ES-I3 (cell line): ENCODE measurements at regions not wholly inside any gene's neighbourhood (a gene's known extent, or its start where the extent isn't known, plus 50 kb on each side); places are given as distances from the start of the nearest gene placed in this dataset.

Experiments used
- H3K36me3 ChIP-seq: 2 replicates; pipeline ENCODE4 v1.6.1; 2013; ENCODE audit warnings: mild to moderate bottlenecking, low read length, control low read depth, moderate library complexity; ENCODE audit not compliant: insufficient read depth
- H3K4me1 ChIP-seq: 2 replicates; pipeline ENCODE4 v1.6.1; 2013; ENCODE audit warnings: mild to moderate bottlenecking, control low read depth, low read length; ENCODE audit not compliant: insufficient read depth
- H3K9ac ChIP-seq: 2 replicates; pipeline ENCODE4 v1.6.1; 2013; ENCODE audit warnings: low read depth, mild to moderate bottlenecking, low read length, moderate library complexity
- H3K9me3 ChIP-seq: 2 replicates; pipeline ENCODE4 v1.6.1; 2013; ENCODE audit warnings: mild to moderate bottlenecking, low read length, moderate library complexity; ENCODE audit not compliant: control insufficient read depth, insufficient read depth

- no peaks in the 10 kb centered on the region for H3K36me3 ChIP-seq
- no peak overlapping the region for H3K9ac ChIP-seq
- H3K9me3 ChIP-seq = no peaks in the 10 kb centered on the region; the same call in 1 of the 2 replicates
- H3K4me1 ChIP-seq = no peaks in the 10 kb centered on the region
These were observed 1695.7 kb upstream of the SPRY2 start for GRCh38 chr13:82036602-82037001.

DNA sequence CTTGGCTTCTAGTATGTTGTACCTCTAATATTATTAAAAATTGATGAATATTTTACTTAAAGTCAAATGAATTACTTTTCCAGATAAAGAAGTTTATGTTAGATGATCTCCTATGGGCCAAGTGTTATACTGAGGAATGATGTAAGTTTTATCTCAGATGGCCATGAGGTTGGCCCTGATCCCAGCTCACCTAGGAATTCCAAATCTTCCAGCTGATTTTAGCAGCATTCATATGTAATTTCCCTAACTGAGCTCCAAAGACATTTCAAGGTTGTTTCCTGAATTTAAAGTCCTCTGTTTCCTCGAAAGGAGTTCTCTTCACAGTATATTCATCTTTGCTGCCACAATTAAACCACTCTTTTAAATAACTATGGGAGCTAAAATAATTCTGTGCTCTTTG is 1670.4 kb upstream of the SPRY2 start:
- H3K9ac ChIP-seq = no peak overlapping the region
- H3K36me3 ChIP-seq = no peaks in the 10 kb centered on the region
- H3K4me1 ChIP-seq = peaks cover 19% of the 10 kb centered on the region
- no peaks in the 10 kb centered on the region for H3K9me3 ChIP-seq

- peaks cover 19% of the 10 kb centered on the region for H3K4me1 ChIP-seq
- no peaks in the 10 kb centered on the region for H3K9me3 ChIP-seq
- no peaks in the 10 kb centered on the region for H3K36me3 ChIP-seq
- H3K9ac ChIP-seq = no peak overlapping the region
These were observed 1669.9 kb upstream of the SPRY2 start for GRCh38 chr13:82010780-82011179.

DNA sequence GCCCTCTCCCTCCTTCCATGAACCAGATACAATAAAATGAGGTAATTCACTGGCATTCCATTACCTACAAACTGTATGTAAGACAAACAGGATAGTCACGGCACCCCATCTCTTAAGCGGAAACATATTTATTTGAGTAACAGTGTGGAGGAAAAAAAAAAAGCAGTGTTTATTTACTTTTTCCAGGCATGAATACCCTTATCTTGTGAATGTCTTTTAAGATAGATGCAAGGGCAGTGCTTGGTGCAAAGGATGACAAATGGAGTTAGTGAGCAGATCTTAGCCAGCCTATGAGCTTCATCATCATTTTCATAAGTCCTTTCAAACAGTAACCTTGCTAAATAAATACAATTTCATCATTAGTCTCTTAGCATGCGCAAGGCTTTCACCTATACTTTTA is 1661.8 kb upstream of the SPRY2 start:
- Histone ChIP-seq H3K4me1 (no peaks in the 10 kb centered on the region), H3K9me3 (no peaks in the 10 kb centered on the region), H3K9ac (no peak overlapping the region), H3K36me3 (no peaks in the 10 kb centered on the region)

DNA sequence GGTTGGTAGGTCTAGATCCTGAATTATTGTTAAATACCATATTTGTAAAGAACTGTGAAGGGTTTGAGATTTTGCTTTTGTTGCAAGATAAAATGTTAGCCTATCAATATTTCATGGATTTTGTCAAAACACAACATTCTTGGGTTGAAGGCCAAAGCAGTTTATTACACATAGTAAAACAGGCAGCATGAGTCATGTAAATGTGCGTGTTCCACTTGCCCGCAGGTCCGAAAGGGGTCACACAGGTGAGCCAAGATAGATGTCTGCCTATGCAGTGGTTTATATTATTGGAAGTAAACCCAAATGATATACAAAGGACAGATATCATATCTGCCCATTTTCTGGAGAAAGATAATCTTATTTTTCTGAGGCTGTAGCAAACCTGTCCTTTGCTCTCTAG is 1654.4 kb upstream of the SPRY2 start:
- Histone ChIP-seq H3K9me3 (no peaks in the 10 kb centered on the region), H3K4me1 (peaks cover 15% of the 10 kb centered on the region; the same call in 1 of the 2 replicates), H3K9ac (no peak overlapping the region), H3K36me3 (no peaks in the 10 kb centered on the region)

- Histone ChIP-seq H3K9ac (no peak overlapping the region), H3K4me1 (peaks cover 40% of the 10 kb centered on the region), H3K36me3 (no peaks in the 10 kb centered on the region), H3K9me3 (no peaks in the 10 kb centered on the region)
These were observed 1649.7 kb upstream of the SPRY2 start for GRCh38 chr13:81990652-81991051.

DNA sequence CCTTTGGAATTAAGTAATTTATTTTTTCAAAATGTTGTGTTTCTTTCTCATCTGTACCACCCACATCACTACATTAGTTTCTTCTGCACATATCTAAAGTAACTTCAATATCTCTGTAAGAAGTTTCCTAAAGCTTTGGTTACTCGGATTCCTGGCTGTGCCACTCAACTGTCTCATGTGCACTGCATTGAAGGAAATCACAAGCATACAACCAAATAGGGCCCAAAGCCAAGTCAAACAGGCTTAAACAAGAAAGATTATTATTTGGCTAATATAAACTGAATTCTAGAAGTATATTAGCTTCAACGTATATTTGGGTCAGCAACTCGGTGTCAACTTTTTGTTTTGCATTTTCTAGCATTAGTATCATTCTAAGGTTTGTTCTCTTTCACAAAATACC is 1647.6 kb upstream of the SPRY2 start:
- Histone ChIP-seq H3K9ac (no peak overlapping the region), H3K9me3 (no peaks in the 10 kb centered on the region), H3K36me3 (no peaks in the 10 kb centered on the region), H3K4me1 (peaks cover 35% of the 10 kb centered on the region)

DNA sequence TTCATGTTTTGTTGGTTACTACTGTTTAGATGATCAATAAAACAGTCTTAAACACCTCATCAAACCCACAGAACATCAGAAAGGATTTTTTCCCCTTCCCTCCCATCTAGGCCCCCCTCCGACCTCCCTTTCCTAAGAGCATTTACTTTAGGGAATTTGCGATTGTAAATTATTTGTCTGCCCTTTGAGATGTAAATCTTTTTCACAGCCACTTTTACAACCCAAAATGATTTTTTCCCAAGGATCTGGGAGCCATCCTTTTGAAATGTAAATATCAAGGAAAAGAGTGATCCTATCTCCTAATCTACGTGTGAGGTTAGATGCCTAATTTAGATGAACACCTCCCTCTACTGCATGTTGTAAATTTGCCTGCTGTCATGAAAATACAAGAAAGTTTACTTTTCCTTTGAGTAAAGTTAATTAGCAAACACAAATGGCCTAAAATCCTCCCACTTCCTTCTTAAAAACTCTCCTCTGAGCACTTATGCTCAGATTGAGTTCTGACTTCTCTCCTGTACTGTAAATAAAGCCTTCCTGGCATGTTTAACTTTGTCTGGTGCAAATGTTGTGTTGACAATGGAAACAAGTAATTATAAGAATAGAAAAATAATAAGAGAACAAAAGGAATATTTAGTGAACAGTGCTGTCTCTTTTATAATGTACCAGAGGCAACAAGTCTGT is 1646.9 kb upstream of the SPRY2 start:
- Histone ChIP-seq H3K9ac (no peak overlapping the region), H3K4me1 (peaks cover 35% of the 10 kb centered on the region), H3K9me3 (no peaks in the 10 kb centered on the region), H3K36me3 (no peaks in the 10 kb centered on the region)

GRCh38 chr13:81987159-81987558 is 1646.2 kb upstream of the SPRY2 start:
- no peaks in the 10 kb centered on the region for H3K36me3 ChIP-seq
- peaks cover 35% of the 10 kb centered on the region for H3K4me1 ChIP-seq
- no peaks in the 10 kb centered on the region for H3K9me3 ChIP-seq
- no peak overlapping the region for H3K9ac ChIP-seq

- Histone ChIP-seq H3K9ac (no peak overlapping the region), H3K9me3 (no peaks in the 10 kb centered on the region), H3K4me1 (peaks cover 34% of the 10 kb centered on the region), H3K36me3 (no peaks in the 10 kb centered on the region)
These were observed 1645.4 kb upstream of the SPRY2 start for GRCh38 chr13:81986308-81986707.

- no peaks in the 10 kb centered on the region for H3K4me1 ChIP-seq
- no peaks in the 10 kb centered on the region for H3K9me3 ChIP-seq
- no peaks in the 10 kb centered on the region for H3K36me3 ChIP-seq
- H3K9ac ChIP-seq = no peak overlapping the region
These were observed 1616.2 kb upstream of the SPRY2 start for GRCh38 chr13:81957121-81957520.

- peaks cover 10% of the 10 kb centered on the region for H3K4me1 ChIP-seq
- H3K9ac ChIP-seq = no peak overlapping the region
- no peaks in the 10 kb centered on the region for H3K36me3 ChIP-seq
- H3K9me3 ChIP-seq = no peaks in the 10 kb centered on the region
These were observed 1589.1 kb upstream of the SPRY2 start for GRCh38 chr13:81929988-81930387.

DNA sequence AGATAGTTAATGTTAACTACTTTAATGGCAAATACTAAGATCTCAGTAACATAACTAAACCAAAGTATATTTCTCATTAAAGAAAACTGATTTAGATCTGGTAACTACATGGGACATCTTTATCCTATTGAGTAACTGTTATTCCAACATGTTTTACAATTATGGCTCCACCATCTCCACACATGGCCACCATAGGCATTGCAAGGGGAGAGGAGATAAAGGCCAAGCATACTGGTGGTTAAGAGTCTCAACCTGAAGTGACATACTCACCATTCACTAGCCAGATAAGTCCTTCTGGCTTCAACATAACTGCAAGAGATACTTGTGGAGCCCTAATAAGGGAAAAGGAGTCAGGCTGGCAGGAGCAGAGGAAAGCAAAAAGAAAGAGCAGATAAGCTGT is 1586.4 kb upstream of the SPRY2 start:
- H3K9ac ChIP-seq = no peak overlapping the region
- H3K36me3 ChIP-seq = no peaks in the 10 kb centered on the region

DNA sequence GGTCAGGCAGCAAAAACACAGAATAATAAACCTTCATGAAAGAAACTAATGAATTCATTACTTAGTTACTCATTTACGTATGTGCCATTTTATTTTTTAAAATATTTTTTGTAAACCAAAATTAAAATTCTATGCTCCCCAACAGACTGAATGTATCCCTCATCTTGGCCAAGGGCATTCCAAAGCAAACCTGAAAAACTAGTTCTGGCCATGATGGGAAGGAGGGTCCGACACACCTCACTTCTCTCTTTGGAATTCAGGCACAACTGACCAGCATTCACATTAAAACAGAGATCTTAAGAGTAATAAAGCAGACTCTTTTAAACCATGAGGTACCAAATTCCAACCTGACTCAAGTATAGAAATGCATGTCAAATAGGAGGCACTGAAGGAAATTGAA is 1576.9 kb upstream of the SPRY2 start:
- Histone ChIP-seq H3K4me1 (no peaks in the 10 kb centered on the region), H3K9ac (no peak overlapping the region), H3K36me3 (no peaks in the 10 kb centered on the region), H3K9me3 (no peaks in the 10 kb centered on the region)

More for the DNA sequence above, 1586.4 kb upstream of the SPRY2 start:
- peaks cover 10% of the 10 kb centered on the region for H3K4me1 ChIP-seq
- H3K9me3 ChIP-seq = no peaks in the 10 kb centered on the region

- no peaks in the 10 kb centered on the region for H3K4me1 ChIP-seq
- no peaks in the 10 kb centered on the region for H3K9me3 ChIP-seq
These were observed 1575.5 kb upstream of the SPRY2 start for GRCh38 chr13:81916461-81916860.

More at GRCh38 chr13:81916461-81916860, 1575.5 kb upstream of the SPRY2 start:
- Histone ChIP-seq H3K36me3 (no peaks in the 10 kb centered on the region), H3K9ac (no peak overlapping the region)
